ENCODE measurements at regions not wholly inside any gene's neighbourhood (a gene's known extent, or its start where the extent isn't known, plus 50 kb on each side); places are given as distances from the start of the nearest gene placed in this dataset.

DNA sequence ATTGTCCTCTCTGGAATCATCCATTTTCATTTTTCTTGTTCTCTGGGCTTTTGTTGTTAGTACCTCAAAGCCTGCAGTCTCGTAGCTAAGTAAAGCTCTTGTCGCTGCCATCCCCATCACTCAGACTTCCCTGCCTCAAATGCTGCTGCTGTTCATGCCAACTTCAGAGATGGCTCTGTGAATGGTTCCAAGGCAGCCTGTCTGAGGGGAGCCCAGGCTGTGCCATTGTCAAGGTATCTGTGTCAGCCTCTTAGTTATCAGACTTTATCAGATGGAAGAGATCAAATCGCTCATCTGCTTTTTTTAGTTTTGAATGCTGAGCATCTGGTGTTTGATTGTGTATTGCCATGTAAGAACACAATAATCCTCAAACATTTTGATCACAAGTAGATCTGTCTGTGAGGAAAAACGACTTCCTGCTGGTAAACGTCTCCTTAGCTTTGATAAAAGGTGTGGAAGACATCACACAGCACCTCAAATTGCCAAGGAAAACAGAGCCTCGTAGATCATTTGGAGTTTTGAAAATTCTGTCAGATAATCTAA lies 304.2 kb upstream of the ZC3H12C start (continued):
- TF ChIP-seq ZNF114 (CRISPR knock-in tag; IDR thresholded peaks at IDR 0.05) (no peak), EZH2 (IDR thresholded peaks at IDR 0.05; ENCODE audit: low read depth, unreplicated experiment) (no peak), POLR2AphosphoS5 (IDR thresholded peaks at IDR 0.05; ENCODE audit: low read depth) (no peak), EZH2phosphoT487 (IDR thresholded peaks at IDR 0.05; ENCODE audit: unreplicated experiment) (no peak)
- TF ChIP-seq, protein P1, sequence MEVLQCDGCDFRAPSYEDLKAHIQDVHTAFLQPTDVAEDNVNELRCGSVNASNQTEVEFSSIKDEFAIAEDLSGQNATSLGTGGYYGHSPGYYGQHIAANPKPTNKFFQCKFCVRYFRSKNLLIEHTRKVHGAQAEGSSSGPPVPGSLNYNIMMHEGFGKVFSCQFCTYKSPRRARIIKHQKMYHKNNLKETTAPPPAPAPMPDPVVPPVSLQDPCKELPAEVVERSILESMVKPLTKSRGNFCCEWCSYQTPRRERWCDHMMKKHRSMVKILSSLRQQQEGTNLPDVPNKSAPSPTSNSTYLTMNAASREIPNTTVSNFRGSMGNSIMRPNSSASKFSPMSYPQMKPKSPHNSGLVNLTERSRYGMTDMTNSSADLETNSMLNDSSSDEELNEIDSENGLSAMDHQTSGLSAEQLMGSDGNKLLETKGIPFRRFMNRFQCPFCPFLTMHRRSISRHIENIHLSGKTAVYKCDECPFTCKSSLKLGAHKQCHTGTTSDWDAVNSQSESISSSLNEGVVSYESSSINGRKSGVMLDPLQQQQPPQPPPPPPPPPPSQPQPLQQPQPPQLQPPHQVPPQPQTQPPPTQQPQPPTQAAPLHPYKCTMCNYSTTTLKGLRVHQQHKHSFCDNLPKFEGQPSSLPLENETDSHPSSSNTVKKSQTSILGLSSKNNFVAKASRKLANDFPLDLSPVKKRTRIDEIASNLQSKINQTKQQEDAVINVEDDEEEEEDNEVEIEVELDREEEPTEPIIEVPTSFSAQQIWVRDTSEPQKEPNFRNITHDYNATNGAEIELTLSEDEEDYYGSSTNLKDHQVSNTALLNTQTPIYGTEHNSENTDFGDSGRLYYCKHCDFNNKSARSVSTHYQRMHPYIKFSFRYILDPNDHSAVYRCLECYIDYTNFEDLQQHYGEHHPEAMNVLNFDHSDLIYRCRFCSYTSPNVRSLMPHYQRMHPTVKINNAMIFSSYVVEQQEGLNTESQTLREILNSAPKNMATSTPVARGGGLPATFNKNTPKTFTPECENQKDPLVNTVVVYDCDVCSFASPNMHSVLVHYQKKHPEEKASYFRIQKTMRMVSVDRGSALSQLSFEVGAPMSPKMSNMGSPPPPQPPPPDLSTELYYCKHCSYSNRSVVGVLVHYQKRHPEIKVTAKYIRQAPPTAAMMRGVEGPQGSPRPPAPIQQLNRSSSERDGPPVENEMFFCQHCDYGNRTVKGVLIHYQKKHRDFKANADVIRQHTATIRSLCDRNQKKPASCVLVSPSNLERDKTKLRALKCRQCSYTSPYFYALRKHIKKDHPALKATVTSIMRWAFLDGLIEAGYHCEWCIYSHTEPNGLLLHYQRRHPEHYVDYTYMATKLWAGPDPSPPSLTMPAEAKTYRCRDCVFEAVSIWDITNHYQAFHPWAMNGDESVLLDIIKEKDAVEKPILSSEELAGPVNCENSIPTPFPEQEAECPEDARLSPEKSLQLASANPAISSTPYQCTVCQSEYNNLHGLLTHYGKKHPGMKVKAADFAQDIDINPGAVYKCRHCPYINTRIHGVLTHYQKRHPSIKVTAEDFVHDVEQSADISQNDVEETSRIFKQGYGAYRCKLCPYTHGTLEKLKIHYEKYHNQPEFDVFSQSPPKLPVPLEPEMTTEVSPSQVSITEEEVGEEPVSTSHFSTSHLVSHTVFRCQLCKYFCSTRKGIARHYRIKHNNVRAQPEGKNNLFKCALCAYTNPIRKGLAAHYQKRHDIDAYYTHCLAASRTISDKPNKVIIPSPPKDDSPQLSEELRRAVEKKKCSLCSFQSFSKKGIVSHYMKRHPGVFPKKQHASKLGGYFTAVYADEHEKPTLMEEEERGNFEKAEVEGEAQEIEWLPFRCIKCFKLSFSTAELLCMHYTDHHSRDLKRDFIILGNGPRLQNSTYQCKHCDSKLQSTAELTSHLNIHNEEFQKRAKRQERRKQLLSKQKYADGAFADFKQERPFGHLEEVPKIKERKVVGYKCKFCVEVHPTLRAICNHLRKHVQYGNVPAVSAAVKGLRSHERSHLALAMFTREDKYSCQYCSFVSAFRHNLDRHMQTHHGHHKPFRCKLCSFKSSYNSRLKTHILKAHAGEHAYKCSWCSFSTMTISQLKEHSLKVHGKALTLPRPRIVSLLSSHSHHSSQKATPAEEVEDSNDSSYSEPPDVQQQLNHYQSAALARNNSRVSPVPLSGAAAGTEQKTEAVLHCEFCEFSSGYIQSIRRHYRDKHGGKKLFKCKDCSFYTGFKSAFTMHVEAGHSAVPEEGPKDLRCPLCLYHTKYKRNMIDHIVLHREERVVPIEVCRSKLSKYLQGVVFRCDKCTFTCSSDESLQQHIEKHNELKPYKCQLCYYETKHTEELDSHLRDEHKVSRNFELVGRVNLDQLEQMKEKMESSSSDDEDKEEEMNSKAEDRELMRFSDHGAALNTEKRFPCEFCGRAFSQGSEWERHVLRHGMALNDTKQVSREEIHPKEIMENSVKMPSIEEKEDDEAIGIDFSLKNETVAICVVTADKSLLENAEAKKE (CRISPR knock-in tag; IDR thresholded peaks at IDR 0.05): no peak

DNA sequence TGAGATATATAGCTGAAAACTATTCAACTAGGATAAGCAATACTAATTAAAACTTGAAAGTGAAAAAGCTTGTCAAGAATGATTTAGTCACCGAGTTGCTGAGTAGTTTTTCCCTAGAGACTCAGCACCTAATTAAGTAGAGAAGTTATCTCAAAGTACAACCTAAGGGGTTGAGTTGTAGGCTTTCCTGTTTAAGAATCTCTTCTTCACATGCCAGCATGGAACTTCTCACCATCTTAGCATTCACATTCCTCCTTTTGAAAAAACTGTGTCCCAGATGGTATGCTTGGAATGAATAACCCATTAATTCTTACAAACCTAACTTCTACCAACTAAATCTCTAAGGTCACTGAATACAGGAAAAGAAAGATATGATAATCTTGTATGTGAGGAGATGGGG lies 303.3 kb upstream of the ZC3H12C start:
- H3K4me1 ChIP-seq (ENCODE audit: insufficient read depth): no peaks in the 10 kb centered on the region
- H3K9me3 Mint-ChIP-seq: no peaks in the 10 kb centered on the region
- no peak for DNase-seq (ENCODE audit: low spot score)
- TF ChIP-seq JUNB (IDR thresholded peaks at IDR 0.05; ENCODE audit: unreplicated experiment) (no peak), ZNF114 (CRISPR knock-in tag; IDR thresholded peaks at IDR 0.05) (no peak), NANOG (IDR thresholded peaks at IDR 0.05; ENCODE audit: borderline replicate concordance) (no peak), STAT1 (IDR thresholded peaks at IDR 0.05; ENCODE audit: unreplicated experiment) (no peak), CREB1 (CRISPR knock-in tag; IDR thresholded peaks at IDR 0.05; ENCODE audit: low read depth) (no peak), POLR2AphosphoS5 (IDR thresholded peaks at IDR 0.05; ENCODE audit: low read depth) (no peak), ZNF331 (CRISPR knock-in tag; IDR thresholded peaks at IDR 0.05; ENCODE audit: low read depth) (no peak), EZH2phosphoT487 (IDR thresholded peaks at IDR 0.05; ENCODE audit: unreplicated experiment) (no peak)
- TF ChIP-seq, protein P2, sequence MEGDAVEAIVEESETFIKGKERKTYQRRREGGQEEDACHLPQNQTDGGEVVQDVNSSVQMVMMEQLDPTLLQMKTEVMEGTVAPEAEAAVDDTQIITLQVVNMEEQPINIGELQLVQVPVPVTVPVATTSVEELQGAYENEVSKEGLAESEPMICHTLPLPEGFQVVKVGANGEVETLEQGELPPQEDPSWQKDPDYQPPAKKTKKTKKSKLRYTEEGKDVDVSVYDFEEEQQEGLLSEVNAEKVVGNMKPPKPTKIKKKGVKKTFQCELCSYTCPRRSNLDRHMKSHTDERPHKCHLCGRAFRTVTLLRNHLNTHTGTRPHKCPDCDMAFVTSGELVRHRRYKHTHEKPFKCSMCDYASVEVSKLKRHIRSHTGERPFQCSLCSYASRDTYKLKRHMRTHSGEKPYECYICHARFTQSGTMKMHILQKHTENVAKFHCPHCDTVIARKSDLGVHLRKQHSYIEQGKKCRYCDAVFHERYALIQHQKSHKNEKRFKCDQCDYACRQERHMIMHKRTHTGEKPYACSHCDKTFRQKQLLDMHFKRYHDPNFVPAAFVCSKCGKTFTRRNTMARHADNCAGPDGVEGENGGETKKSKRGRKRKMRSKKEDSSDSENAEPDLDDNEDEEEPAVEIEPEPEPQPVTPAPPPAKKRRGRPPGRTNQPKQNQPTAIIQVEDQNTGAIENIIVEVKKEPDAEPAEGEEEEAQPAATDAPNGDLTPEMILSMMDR (conservative IDR thresholded peaks at IDR 0.05; ENCODE audit: low read depth in 2 of 2): no peak

More for the DNA sequence above, 303.3 kb upstream of the ZC3H12C start:
- Histone ChIP-seq H3K4me3 (no peak overlapping the region), H3K27me3 (ENCODE audit: insufficient read depth) (no peaks in the 10 kb centered on the region), H3K4me2 (no peak overlapping the region), H3K79me2 (replicated peaks; ENCODE audit: insufficient read depth) (no peaks in the 10 kb centered on the region), H3F3A (replicated peaks; ENCODE audit: low read depth) (no peaks in the 10 kb centered on the region), H3K27ac (ENCODE audit: low read depth) (no peak overlapping the region), H4K20me1 (replicated peaks; ENCODE audit: insufficient read depth) (no peaks in the 10 kb centered on the region), H3K9me2 (ENCODE audit: insufficient read depth) (no peaks in the 10 kb centered on the region; the same call in 1 of the 2 replicates), H2AFZ (no peak overlapping the region), H3K36me3 (ENCODE audit: insufficient read depth) (no peaks in the 10 kb centered on the region)
- Mint-ChIP-seq H3K27ac (no peak overlapping the region), H3K4me3 (no peak overlapping the region), H3K27me3 (ENCODE audit: insufficient read depth, low read depth, poor library complexity) (peaks cover 1% of the 10 kb centered on the region), H3K36me3 (ENCODE audit: low read depth) (no peaks in the 10 kb centered on the region), H3K4me1 (no peaks in the 10 kb centered on the region)
- ATAC-seq: no peak
